ENCODE measurements at regions not wholly inside any gene's neighbourhood (a gene's known extent, or its start where the extent isn't known, plus 50 kb on each side); places are given as distances from the start of the nearest gene placed in this dataset.

GRCh38 chr22:49574881-49575702 is 252.6 kb downstream of the BRD1 start:
- peak; percentile 50 for DNase-seq
- Histone ChIP-seq H3K4me3 (ENCODE audit: insufficient read depth, low read depth, low read length) (no peak overlapping the region), H3K36me3 (replicated peaks; ENCODE audit: control insufficient read depth, insufficient read depth, low read length) (no peaks in the 10 kb centered on the region), H3K27me3 (ENCODE audit: control insufficient read depth, insufficient read depth, low read length) (no peaks in the 10 kb centered on the region)

GRCh38 chr22:49574205-49574880 is 253.3 kb downstream of the BRD1 start:
- no peaks in the 10 kb centered on the region for H3K27me3 ChIP-seq (ENCODE audit: control insufficient read depth, insufficient read depth, low read length)
- no peak overlapping the region for H3K4me3 ChIP-seq (ENCODE audit: insufficient read depth, low read depth, low read length)
- peak; percentile 48 for DNase-seq
- no peaks in the 10 kb centered on the region for H3K36me3 ChIP-seq (replicated peaks; ENCODE audit: control insufficient read depth, insufficient read depth, low read length)

GRCh38 chr22:49573109-49573765 is 254.4 kb downstream of the BRD1 start:
- H3K36me3 ChIP-seq (replicated peaks; ENCODE audit: control insufficient read depth, insufficient read depth, low read length): no peaks in the 10 kb centered on the region
- no peaks in the 10 kb centered on the region for H3K27me3 ChIP-seq (ENCODE audit: control insufficient read depth, insufficient read depth, low read length)
- DNase-seq: no peak
- H3K4me3 ChIP-seq (ENCODE audit: insufficient read depth, low read depth, low read length): no peak overlapping the region

GRCh38 chr22:49571326-49571725 is 256.3 kb downstream of the BRD1 start:
- H3K4me3 ChIP-seq (ENCODE audit: insufficient read depth, low read depth, low read length): no peak overlapping the region
- H3K27me3 ChIP-seq (ENCODE audit: control insufficient read depth, insufficient read depth, low read length): no peaks in the 10 kb centered on the region
- no peaks in the 10 kb centered on the region for H3K36me3 ChIP-seq (replicated peaks; ENCODE audit: control insufficient read depth, insufficient read depth, low read length)
- DNase-seq: no peak

GRCh38 chr22:49570032-49570848 is 257.4 kb downstream of the BRD1 start:
- H3K4me3 ChIP-seq (ENCODE audit: insufficient read depth, low read depth, low read length): no peak overlapping the region
- DNase-seq: peak; percentile 57
- no peaks in the 10 kb centered on the region for H3K27me3 ChIP-seq (ENCODE audit: control insufficient read depth, insufficient read depth, low read length)
- no peaks in the 10 kb centered on the region for H3K36me3 ChIP-seq (replicated peaks; ENCODE audit: control insufficient read depth, insufficient read depth, low read length)

GRCh38 chr22:49569286-49570031 is 258.2 kb downstream of the BRD1 start:
- Histone ChIP-seq H3K27me3 (ENCODE audit: control insufficient read depth, insufficient read depth, low read length) (no peaks in the 10 kb centered on the region), H3K36me3 (replicated peaks; ENCODE audit: control insufficient read depth, insufficient read depth, low read length) (no peaks in the 10 kb centered on the region), H3K4me3 (ENCODE audit: insufficient read depth, low read depth, low read length) (no peak overlapping the region)
- DNase-seq: peak; percentile 57

GRCh38 chr22:49568751-49569285 is 258.9 kb downstream of the BRD1 start:
- no peaks in the 10 kb centered on the region for H3K27me3 ChIP-seq (ENCODE audit: control insufficient read depth, insufficient read depth, low read length)
- H3K4me3 ChIP-seq (ENCODE audit: insufficient read depth, low read depth, low read length): no peak overlapping the region
- no peaks in the 10 kb centered on the region for H3K36me3 ChIP-seq (replicated peaks; ENCODE audit: control insufficient read depth, insufficient read depth, low read length)
- peak; percentile 74 for DNase-seq

- DNase-seq: peak; percentile 40
- Histone ChIP-seq H3K27me3 (ENCODE audit: control insufficient read depth, insufficient read depth, low read length) (no peaks in the 10 kb centered on the region), H3K36me3 (replicated peaks; ENCODE audit: control insufficient read depth, insufficient read depth, low read length) (no peaks in the 10 kb centered on the region), H3K4me3 (ENCODE audit: insufficient read depth, low read depth, low read length) (no peak overlapping the region)
These were observed 259.5 kb downstream of the BRD1 start for GRCh38 chr22:49567899-49568750.

- H3K27me3 ChIP-seq (ENCODE audit: control insufficient read depth, insufficient read depth, low read length): no peaks in the 10 kb centered on the region
- no peak for DNase-seq
- no peaks in the 10 kb centered on the region for H3K36me3 ChIP-seq (replicated peaks; ENCODE audit: control insufficient read depth, insufficient read depth, low read length)
- no peak overlapping the region for H3K4me3 ChIP-seq (ENCODE audit: insufficient read depth, low read depth, low read length)
These were observed 261.0 kb downstream of the BRD1 start for GRCh38 chr22:49566693-49567092.

- H3K27me3 ChIP-seq (ENCODE audit: control insufficient read depth, insufficient read depth, low read length): no peaks in the 10 kb centered on the region
- H3K36me3 ChIP-seq (replicated peaks; ENCODE audit: control insufficient read depth, insufficient read depth, low read length): no peaks in the 10 kb centered on the region
- no peak overlapping the region for H3K4me3 ChIP-seq (ENCODE audit: insufficient read depth, low read depth, low read length)
- DNase-seq: peak; percentile 34
These were observed 261.5 kb downstream of the BRD1 start for GRCh38 chr22:49566141-49566541.

GRCh38 chr22:49565516-49565855 is 262.2 kb downstream of the BRD1 start:
- H3K27me3 ChIP-seq (ENCODE audit: control insufficient read depth, insufficient read depth, low read length): no peaks in the 10 kb centered on the region
- H3K4me3 ChIP-seq (ENCODE audit: insufficient read depth, low read depth, low read length): no peak overlapping the region
- DNase-seq: peak; percentile 33
- no peaks in the 10 kb centered on the region for H3K36me3 ChIP-seq (replicated peaks; ENCODE audit: control insufficient read depth, insufficient read depth, low read length)

GRCh38 chr22:49564666-49565515 is 262.8 kb downstream of the BRD1 start:
- Histone ChIP-seq H3K4me3 (ENCODE audit: insufficient read depth, low read depth, low read length) (no peak overlapping the region), H3K36me3 (replicated peaks; ENCODE audit: control insufficient read depth, insufficient read depth, low read length) (no peaks in the 10 kb centered on the region), H3K27me3 (ENCODE audit: control insufficient read depth, insufficient read depth, low read length) (no peaks in the 10 kb centered on the region)
- DNase-seq: peak; percentile 25

All from H7 (cell line).